HFFc6 (cell line): ENCODE measurements at regions not wholly inside any gene's neighbourhood (a gene's known extent, or its start where the extent isn't known, plus 50 kb on each side); places are given as distances from the start of the nearest gene placed in this dataset.

Experiments used
- DNase-seq: peaks from one replicate; pipeline ENCODE4 v3.0.0-alpha.2; 2018
- H3K27ac Mint-ChIP-seq: 2 replicates; pipeline ENCODE4 v1.8.0; 2020; ENCODE audit warnings: mild to moderate bottlenecking, mixed read lengths
- H3K27me3 Mint-ChIP-seq: 2 replicates; pipeline ENCODE4 v1.8.0; 2021; ENCODE audit warnings: mild to moderate bottlenecking, moderate library complexity, mixed read lengths; ENCODE audit not compliant: insufficient read depth
- H3K36me3 Mint-ChIP-seq: 2 replicates; pipeline ENCODE4 v1.8.0; 2021; ENCODE audit warnings: low read depth, mixed read lengths
- H3K4me1 Mint-ChIP-seq: 2 replicates; pipeline ENCODE4 v1.8.0; 2020; ENCODE audit warnings: low read depth, mixed read lengths
- H3K4me3 Mint-ChIP-seq: 2 replicates; pipeline ENCODE4 v1.8.0; 2020; ENCODE audit warnings: mild to moderate bottlenecking, moderate library complexity, mixed read lengths
- H3K9me3 Mint-ChIP-seq: 2 replicates; pipeline ENCODE4 v1.8.0; 2020; ENCODE audit warnings: mild to moderate bottlenecking, mixed read lengths
- CTCF ChIP-seq: fragments of 200-600 bp; sonication (generic); IDR thresholded peaks from 2 replicates; pipeline ENCODE4 v1.5.0; 2021; ENCODE audit warnings: antibody characterized with exemption, mild to moderate bottlenecking

DNA sequence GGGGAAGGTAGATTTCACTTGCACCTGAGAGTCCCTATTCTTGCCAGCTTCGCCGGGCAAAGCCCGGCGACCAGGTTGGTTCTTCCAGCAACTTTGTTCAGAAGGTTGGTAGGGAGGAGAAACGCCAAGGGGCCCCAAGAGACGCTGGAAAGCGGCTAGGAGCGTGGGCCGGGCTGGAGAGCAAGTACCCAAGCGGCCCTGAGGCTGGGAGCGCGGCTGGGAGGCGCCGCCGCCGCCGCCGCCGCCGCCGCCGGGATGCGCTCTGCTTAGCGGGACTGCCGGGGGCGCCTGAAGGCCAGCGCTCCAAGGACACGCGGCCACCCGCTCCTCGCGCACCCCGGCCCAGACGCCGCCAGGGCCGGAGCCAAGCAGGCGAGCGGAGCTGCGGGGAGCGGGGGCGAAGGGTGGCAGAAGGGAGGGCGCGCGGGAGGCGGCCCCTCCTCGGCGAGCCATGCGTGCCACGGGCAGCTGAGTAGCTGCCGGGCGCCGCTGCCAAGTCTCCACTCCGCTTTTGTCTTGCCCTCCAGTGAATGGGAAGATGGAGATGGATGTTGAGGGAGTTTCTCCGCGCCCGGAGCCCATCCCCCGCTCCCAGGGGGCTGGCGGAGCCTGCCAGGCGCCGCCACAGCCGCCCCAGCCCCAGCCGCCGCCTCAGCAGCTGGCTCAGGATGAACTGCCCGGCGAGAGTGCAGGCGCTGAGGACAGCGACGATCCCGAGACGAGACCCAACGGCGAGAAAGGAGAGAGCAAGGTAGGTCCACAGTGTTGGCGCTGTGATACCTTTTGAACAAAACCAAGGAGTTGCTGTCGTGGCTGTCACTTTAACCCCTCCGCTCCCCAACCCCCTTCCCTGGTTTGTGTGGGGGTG, 227.4 kb upstream of the AZI2 start:
- no peak for DNase-seq
- Mint-ChIP-seq H3K9me3 (no peaks in the 10 kb centered on the region; the same call in 1 of the 2 replicates), H3K4me1 (no peaks in the 10 kb centered on the region), H3K27me3 (peaks cover 9% of the 10 kb centered on the region), H3K4me3 (no peak overlapping the region), H3K36me3 (no peaks in the 10 kb centered on the region), H3K27ac (no peak overlapping the region)
- TF ChIP-seq CTCF: no peak

- H3K27ac Mint-ChIP-seq: no peak overlapping the region
- H3K4me3 Mint-ChIP-seq: no peak overlapping the region
- H3K4me1 Mint-ChIP-seq: no peaks in the 10 kb centered on the region
- H3K36me3 Mint-ChIP-seq: no peaks in the 10 kb centered on the region
- no peak for TF ChIP-seq CTCF
- DNase-seq: no peak
- H3K9me3 Mint-ChIP-seq: no peaks in the 10 kb centered on the region; the same call in 1 of the 2 replicates
- H3K27me3 Mint-ChIP-seq: peaks cover 9% of the 10 kb centered on the region
These were observed 228.1 kb upstream of the AZI2 start for GRCh38 chr3:28576614-28577200.

DNA sequence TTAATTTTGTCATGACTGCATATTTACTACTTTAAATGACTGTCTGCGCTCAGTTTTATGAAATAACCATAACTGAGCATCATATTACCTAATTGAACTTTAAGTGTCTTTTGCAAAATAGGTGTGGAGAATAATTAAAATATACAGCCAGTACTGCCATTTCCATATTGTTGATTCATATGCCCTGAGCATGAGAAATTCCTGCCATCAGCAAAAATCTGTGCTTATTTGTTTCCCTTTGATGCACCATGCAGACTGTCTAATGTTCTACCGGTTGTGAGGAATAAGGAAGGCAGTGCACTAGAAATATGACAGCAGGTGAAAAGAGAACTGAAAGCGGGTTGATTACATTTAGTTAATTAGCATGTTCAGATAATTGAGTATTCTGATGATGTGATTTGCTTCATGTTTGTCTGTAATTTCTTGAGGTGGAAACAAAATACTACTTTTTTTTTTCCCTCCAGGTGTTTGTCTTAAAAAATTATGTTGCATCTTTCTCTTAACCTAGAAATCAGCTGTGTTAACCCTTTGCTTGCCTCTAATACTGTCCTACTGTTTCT, 229.4 kb upstream of the AZI2 start:
- no peak overlapping the region for H3K27ac Mint-ChIP-seq

DNA sequence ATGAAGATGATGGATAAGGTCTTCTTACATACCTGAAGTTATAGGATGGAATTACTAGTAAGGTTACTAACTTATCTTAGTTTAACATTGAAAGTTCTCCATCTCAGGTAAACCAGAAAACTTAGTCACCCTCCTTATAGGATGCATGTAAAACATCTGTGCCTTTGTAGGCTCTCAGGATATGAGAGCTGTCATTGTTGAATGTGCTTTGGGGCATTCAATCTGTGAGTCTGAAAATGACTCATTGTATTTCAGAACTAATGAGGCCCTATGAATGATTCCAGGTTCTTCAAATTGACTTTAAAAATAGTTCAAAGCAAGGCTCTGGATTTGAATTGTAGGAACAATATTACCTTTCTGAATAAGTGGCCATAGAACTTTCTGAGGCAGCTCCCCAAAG, 237.7 kb upstream of the AZI2 start:
- Mint-ChIP-seq H3K36me3 (no peaks in the 10 kb centered on the region), H3K27me3 (no peaks in the 10 kb centered on the region; the same call in none of the 2 replicates), H3K9me3 (no peaks in the 10 kb centered on the region; the same call in 1 of the 2 replicates), H3K4me3 (no peak overlapping the region), H3K4me1 (no peaks in the 10 kb centered on the region), H3K27ac (no peak overlapping the region)
- DNase-seq: no peak
- no peak for TF ChIP-seq CTCF

More for the DNA sequence above, 229.4 kb upstream of the AZI2 start:
- Mint-ChIP-seq H3K36me3 (no peaks in the 10 kb centered on the region), H3K4me3 (no peak overlapping the region), H3K4me1 (no peaks in the 10 kb centered on the region), H3K27me3 (peaks cover 9% of the 10 kb centered on the region), H3K9me3 (no peaks in the 10 kb centered on the region; the same call in 1 of the 2 replicates)
- TF ChIP-seq CTCF: no peak
- no peak for DNase-seq

- Mint-ChIP-seq H3K36me3 (no peaks in the 10 kb centered on the region), H3K27me3 (no peaks in the 10 kb centered on the region; the same call in none of the 2 replicates), H3K4me3 (no peak overlapping the region), H3K4me1 (no peaks in the 10 kb centered on the region), H3K9me3 (no peaks in the 10 kb centered on the region; the same call in 1 of the 2 replicates), H3K27ac (no peak overlapping the region)
- TF ChIP-seq CTCF: no peak
- DNase-seq: no peak
These were observed 239.1 kb upstream of the AZI2 start for GRCh38 chr3:28587723-28588122.
